ENCODE measurements at regions not wholly inside any gene's neighbourhood (a gene's known extent, or its start where the extent isn't known, plus 50 kb on each side); places are given as distances from the start of the nearest gene placed in this dataset.

GRCh38 chr1:194367121-194367520 lies 1180.7 kb upstream of the B3GALT2 start:
- no peak overlapping the region for H3K4me3 Mint-ChIP-seq
- Histone ChIP-seq H3K9ac (ENCODE audit: extremely low read depth, low read length, poor library complexity, severe bottlenecking) (no peak overlapping the region), H3K4me1 (ENCODE audit: control insufficient read depth, insufficient read depth, low read length) (no peaks in the 10 kb centered on the region), H3K4me3 (ENCODE audit: low read length) (no peak overlapping the region), H3K27ac (ENCODE audit: low read depth, low read length) (no peak overlapping the region), H3K9me3 (ENCODE audit: control insufficient read depth, low read length) (no peaks in the 10 kb centered on the region), H3K27me3 (ENCODE audit: control insufficient read depth, insufficient read depth, low read length, poor library complexity, severe bottlenecking) (no peaks in the 10 kb centered on the region), H3K36me3 (ENCODE audit: control insufficient read depth, insufficient read depth, low read length) (no peaks in the 10 kb centered on the region)
- no peaks in the 10 kb centered on the region for H3K4me1 Mint-ChIP-seq
- no peaks in the 10 kb centered on the region for H3K27me3 Mint-ChIP-seq (ENCODE audit: insufficient read depth)
- H3K36me3 Mint-ChIP-seq (ENCODE audit: low read depth), result no peaks in the 10 kb centered on the region
- TF ChIP-seq, protein P1, sequence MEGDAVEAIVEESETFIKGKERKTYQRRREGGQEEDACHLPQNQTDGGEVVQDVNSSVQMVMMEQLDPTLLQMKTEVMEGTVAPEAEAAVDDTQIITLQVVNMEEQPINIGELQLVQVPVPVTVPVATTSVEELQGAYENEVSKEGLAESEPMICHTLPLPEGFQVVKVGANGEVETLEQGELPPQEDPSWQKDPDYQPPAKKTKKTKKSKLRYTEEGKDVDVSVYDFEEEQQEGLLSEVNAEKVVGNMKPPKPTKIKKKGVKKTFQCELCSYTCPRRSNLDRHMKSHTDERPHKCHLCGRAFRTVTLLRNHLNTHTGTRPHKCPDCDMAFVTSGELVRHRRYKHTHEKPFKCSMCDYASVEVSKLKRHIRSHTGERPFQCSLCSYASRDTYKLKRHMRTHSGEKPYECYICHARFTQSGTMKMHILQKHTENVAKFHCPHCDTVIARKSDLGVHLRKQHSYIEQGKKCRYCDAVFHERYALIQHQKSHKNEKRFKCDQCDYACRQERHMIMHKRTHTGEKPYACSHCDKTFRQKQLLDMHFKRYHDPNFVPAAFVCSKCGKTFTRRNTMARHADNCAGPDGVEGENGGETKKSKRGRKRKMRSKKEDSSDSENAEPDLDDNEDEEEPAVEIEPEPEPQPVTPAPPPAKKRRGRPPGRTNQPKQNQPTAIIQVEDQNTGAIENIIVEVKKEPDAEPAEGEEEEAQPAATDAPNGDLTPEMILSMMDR (conservative IDR thresholded peaks at IDR 0.05), result no peak
- no peak overlapping the region for H3K27ac Mint-ChIP-seq
- H3K9me3 Mint-ChIP-seq, result no peaks in the 10 kb centered on the region
- WGBS, 2 experiments (ENCODE audit: insufficient coverage in 1 of 2, insufficient read length in 1 of 2), result 94% methylated on average over 2 of the region's 2 CpGs
- no peak for DNase-seq

GRCh38 chr1:194366705-194367104 lies 1180.3 kb upstream of the B3GALT2 start:
- TF ChIP-seq, protein P1 (conservative IDR thresholded peaks at IDR 0.05), result no peak
- H3K9me3 ChIP-seq (ENCODE audit: control insufficient read depth, low read length), result no peaks in the 10 kb centered on the region
- H3K27me3 ChIP-seq (ENCODE audit: control insufficient read depth, insufficient read depth, low read length, poor library complexity, severe bottlenecking), result no peaks in the 10 kb centered on the region
- WGBS, 2 experiments (ENCODE audit: insufficient coverage in 1 of 2, insufficient read length in 1 of 2), result 83% methylated on average over 1 of the region's 1 CpG; no CpG with 5 or more reads in 1 of the 2 experiments
- no peak for DNase-seq
- H3K9ac ChIP-seq (ENCODE audit: extremely low read depth, low read length, poor library complexity, severe bottlenecking), result no peak overlapping the region
- no peak overlapping the region for H3K27ac Mint-ChIP-seq
- no peak overlapping the region for H3K4me3 ChIP-seq (ENCODE audit: low read length)
- no peaks in the 10 kb centered on the region for H3K4me1 Mint-ChIP-seq
- no peaks in the 10 kb centered on the region for H3K9me3 Mint-ChIP-seq
- H3K4me3 Mint-ChIP-seq, result no peak overlapping the region
- H3K27ac ChIP-seq (ENCODE audit: low read depth, low read length), result no peak overlapping the region
- H3K36me3 Mint-ChIP-seq (ENCODE audit: low read depth), result no peaks in the 10 kb centered on the region
- no peaks in the 10 kb centered on the region for H3K36me3 ChIP-seq (ENCODE audit: control insufficient read depth, insufficient read depth, low read length)
- no peaks in the 10 kb centered on the region for H3K4me1 ChIP-seq (ENCODE audit: control insufficient read depth, insufficient read depth, low read length)
- H3K27me3 Mint-ChIP-seq (ENCODE audit: insufficient read depth), result no peaks in the 10 kb centered on the region

- Mint-ChIP-seq H3K9me3 (peaks cover 3% of the 10 kb centered on the region), H3K4me3 (no peak overlapping the region), H3K4me1 (no peaks in the 10 kb centered on the region), H3K27ac (no peak overlapping the region), H3K27me3 (ENCODE audit: insufficient read depth) (no peaks in the 10 kb centered on the region), H3K36me3 (ENCODE audit: low read depth) (no peaks in the 10 kb centered on the region)
- no peak for DNase-seq
- Histone ChIP-seq H3K4me1 (ENCODE audit: control insufficient read depth, insufficient read depth, low read length) (no peaks in the 10 kb centered on the region), H3K9ac (ENCODE audit: extremely low read depth, low read length, poor library complexity, severe bottlenecking) (no peak overlapping the region), H3K4me3 (ENCODE audit: low read length) (no peak overlapping the region), H3K27me3 (ENCODE audit: control insufficient read depth, insufficient read depth, low read length, poor library complexity, severe bottlenecking) (no peaks in the 10 kb centered on the region), H3K36me3 (ENCODE audit: control insufficient read depth, insufficient read depth, low read length) (no peaks in the 10 kb centered on the region), H3K27ac (ENCODE audit: low read depth, low read length) (no peak overlapping the region), H3K9me3 (ENCODE audit: control insufficient read depth, low read length) (no peaks in the 10 kb centered on the region)
- 50 to 60% methylated on average over 3 to 4 of the region's 4 CpGs for WGBS, 2 experiments (ENCODE audit: insufficient coverage in 1 of 2, insufficient read length in 1 of 2)
- TF ChIP-seq, protein P1 (conservative IDR thresholded peaks at IDR 0.05), result no peak
Observed at GRCh38 chr1:194362327-194362726, 1175.9 kb upstream of the B3GALT2 start.
